HCT116 (cell line): ENCODE measurements at regions not wholly inside any gene's neighbourhood (a gene's known extent, or its start where the extent isn't known, plus 50 kb on each side); places are given as distances from the start of the nearest gene placed in this dataset.

ENCODE experiments used
- ATAC-seq: fragments of 200-7000 bp; cut with Tn5 transposase; 2 replicates; pipeline ENCODE4 v1.9.1; 2020; ENCODE audit warnings: mild to moderate bottlenecking, moderate library complexity
- BruUV-seq: library from RNA; stranded (reverse); fragments of 400-500 nt; replicated peaks from 2 replicates; lab custom pipeline; 2021; lab: Mats Ljungman, UMichigan
- CTCF ChIA-PET: fragments of 300-600 bp; sonication (Branson Sonifier 250); formaldehyde crosslinking; loops from one replicate; lab custom pipeline; 2021; ENCODE audit warnings: antibody characterized with exemption; lab: Charles Lee
- POLR2A ChIA-PET: fragments of 300-600, 350-600 bp; sonication (Branson Sonifier 250); formaldehyde crosslinking; loops from one replicate; lab custom pipeline; 2021; ENCODE audit warnings: antibody characterized with exemption; lab: Charles Lee
- RAD21 ChIA-PET, 2 experiments: fragments of 300-600 bp; sonication (Branson Sonifier 250); formaldehyde crosslinking; loops; one replicate each; lab custom pipeline; 2023; ENCODE audit warnings: low total read pairs in 2 of 2; ENCODE audit not compliant: uncharacterized antibody in 2 of 2, unreplicated experiment in 2 of 2, low non-redundant PET in 1 of 2; lab: Charles Lee
- DNase-seq: peaks from one replicate; pipeline ENCODE4 v3.0.0-alpha.2; 2010; ENCODE audit warnings: low read depth, low spot score
- H2AFZ ChIP-seq: fragments of 200-600 bp; shearing (Covaris generic), sonication (generic); 2 replicates; pipeline ENCODE4 v1.6.1; 2017; ENCODE audit warnings: low read depth, mixed run types, mixed read lengths, antibody characterized with exemption, low read length; ENCODE audit not compliant: poor library complexity, severe bottlenecking
- H3K27ac ChIP-seq: 2 replicates; pipeline ENCODE4 v1.5.1; 2012; ENCODE audit warnings: low read depth, low read length
- H3K27me3 ChIP-seq: fragments of 200-600 bp; sonication (generic); 2 replicates; pipeline ENCODE4 v1.6.1; 2016; ENCODE audit warnings: mixed run types, low read length, mixed read lengths; ENCODE audit not compliant: insufficient read depth
- H3K36me3 ChIP-seq, 2 experiments: fragments of 200-500 bp in 1 of 2; fragments of 200-600 bp in 1 of 2; sonication (Bioruptor generic) in 1 of 2; sonication (generic) in 1 of 2; 2 replicates each; pipeline versions ENCODE4 v1.5.1 to v1.6.1; 2014 to 2016; ENCODE audit warnings: low read length in 2 of 2, inconsistent platforms in 1 of 2, mixed read lengths in 1 of 2, mixed run types in 1 of 2; ENCODE audit not compliant: insufficient read depth in 2 of 2, control insufficient read depth in 1 of 2
- H3K4me1 ChIP-seq, 2 experiments: fragments of 200-600 bp in 1 of 2; sonication (generic) in 1 of 2; 2 replicates each; pipeline versions ENCODE4 v1.5.1 to v1.6.1; 2012 to 2017; ENCODE audit warnings: low read length in 2 of 2, inconsistent platforms in 1 of 2, mild to moderate bottlenecking in 1 of 2, mixed read lengths in 1 of 2, mixed run types in 1 of 2, moderate library complexity in 1 of 2; ENCODE audit not compliant: insufficient read depth in 2 of 2, control insufficient read depth in 1 of 2
- H3K4me2 ChIP-seq: fragments of 200-600 bp; sonication (generic); 2 replicates; pipeline ENCODE4 v1.6.1; 2017; ENCODE audit warnings: mixed run types, low read length, mixed read lengths
- H3K4me3 ChIP-seq, 2 experiments: fragments of 200-600 bp in 1 of 2; sonication (generic) in 1 of 2; replicated peaks in 1 of 2; 2 replicates each; pipeline ENCODE4 v1.5.1; 2011 to 2016; ENCODE audit warnings: low read length in 2 of 2, control low read depth in 1 of 2, low read depth in 1 of 2, mild to moderate bottlenecking in 1 of 2, mixed read lengths in 1 of 2, mixed run types in 1 of 2
- H3K79me2 ChIP-seq: fragments of 200-600 bp; sonication (generic); 2 replicates; pipeline ENCODE4 v1.6.1; 2017; ENCODE audit warnings: mild to moderate bottlenecking, mixed run types, low read length, moderate library complexity, mixed read lengths; ENCODE audit not compliant: insufficient read depth
- H3K9ac ChIP-seq: fragments of 200-600 bp; sonication (generic); 2 replicates; pipeline ENCODE4 v1.6.1; 2016; ENCODE audit warnings: low read length, mixed read lengths
- H3K9me2 ChIP-seq: fragments of 200-600 bp; sonication (generic), shearing (Covaris generic); 2 replicates; pipeline ENCODE4 v1.6.1; 2017; ENCODE audit warnings: mixed run types, mild to moderate bottlenecking, moderate library complexity; ENCODE audit not compliant: insufficient read depth
- H3K9me3 ChIP-seq, 2 experiments: fragments of 200-500 bp in 1 of 2; fragments of 200-600 bp in 1 of 2; sonication (Bioruptor generic) in 1 of 2; sonication (generic) in 1 of 2; 2 replicates each; pipeline ENCODE4 v1.6.1; 2014 to 2017; ENCODE audit warnings: low read length in 2 of 2, mixed read lengths in 2 of 2, inconsistent platforms in 1 of 2, low read depth in 1 of 2, mild to moderate bottlenecking in 1 of 2, mixed run types in 1 of 2, moderate library complexity in 1 of 2; ENCODE audit not compliant: control insufficient read depth in 1 of 2, insufficient read depth in 1 of 2
- H4K20me1 ChIP-seq: fragments of 200-600 bp; sonication (generic), shearing (Covaris generic); 2 replicates; pipeline ENCODE4 v1.6.1; 2017; ENCODE audit warnings: mixed run types, mild to moderate bottlenecking, moderate library complexity; ENCODE audit not compliant: insufficient read depth
- CBX3 ChIP-seq: IDR thresholded peaks from 2 replicates; pipeline ENCODE4 v1.6.1; 2012; ENCODE audit warnings: low read depth
- CEBPB ChIP-seq: IDR thresholded peaks from 2 replicates; pipeline ENCODE4 v1.6.1; 2012; ENCODE audit warnings: low read depth
- ELF1 ChIP-seq: IDR thresholded peaks from 2 replicates; pipeline ENCODE4 v1.6.1; 2012; ENCODE audit warnings: low read depth, borderline replicate concordance
- POLR2AphosphoS5 ChIP-seq: IDR thresholded peaks from 2 replicates; pipeline ENCODE4 v1.6.1; 2011; ENCODE audit warnings: mild to moderate bottlenecking, low read depth, low read length, moderate library complexity
- SIN3A ChIP-seq: IDR thresholded peaks from 2 replicates; pipeline ENCODE4 v1.6.1; 2012; ENCODE audit warnings: low read depth
- TCF7L2 ChIP-seq: IDR thresholded peaks from 2 replicates; pipeline ENCODE4 v1.7.0; 2011; ENCODE audit warnings: borderline replicate concordance, inconsistent platforms; ENCODE audit not compliant: insufficient read depth, insufficient read length; ENCODE audit errors: extremely low read depth
- ZFX ChIP-seq: fragments of 450-650 bp; IDR thresholded peaks from 2 replicates; pipeline ENCODE4 v1.6.1; 2017
- ZNF274 ChIP-seq: fragments of 200-500 bp; sonication (Bioruptor generic); IDR thresholded peaks from 2 replicates; pipeline ENCODE4 v1.6.1; 2014; ENCODE audit warnings: mild to moderate bottlenecking, low read depth, low read length, inconsistent platforms
- intact Hi-C: fragments of 100-400 bp; cut with micrococcal nuclease; formaldehyde crosslinking; loops from 2 replicates; pipeline ENCODE4 v1.10.0; 2022
- TF ChIP-seq, protein P1 (sequence below): IDR thresholded peaks from 2 replicates; pipeline ENCODE4 v1.6.1; 2012
- TF ChIP-seq, protein P2 (sequence below): IDR thresholded peaks from 2 replicates; pipeline ENCODE4 v1.6.1; 2012
- TF ChIP-seq, protein P3 (sequence below): IDR thresholded peaks from 2 replicates; pipeline ENCODE4 v1.6.1; 2012; ENCODE audit warnings: low read depth

DNA sequence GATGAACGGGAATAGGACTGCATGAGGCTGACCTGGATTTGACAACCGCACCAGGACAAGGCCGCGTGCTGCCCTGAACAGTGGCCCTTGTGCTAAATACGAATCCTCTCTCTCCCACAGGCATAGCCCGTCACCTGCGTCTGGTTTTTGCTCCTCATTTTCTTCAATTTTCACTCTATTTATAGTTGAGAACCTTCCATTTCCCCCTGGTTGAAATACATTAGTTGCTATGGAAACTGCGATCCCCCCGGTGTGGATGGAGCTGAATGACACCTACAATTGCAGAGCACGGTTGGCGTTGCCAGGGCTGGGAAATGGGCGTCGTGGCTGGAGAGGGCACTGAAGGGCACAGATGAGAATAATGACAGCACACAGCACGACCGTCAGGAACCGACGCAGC is 158.6 kb upstream of the PITRM1 start:
- Histone ChIP-seq H3K27ac (no peak overlapping the region), H3K36me3 (no peaks in the 10 kb centered on the region), H3K9ac (no peak overlapping the region), H3K9me2 (no peaks in the 10 kb centered on the region), H2AFZ (no peak overlapping the region), H3K4me3 (no peak overlapping the region), H3K27me3 (no peaks in the 10 kb centered on the region), H4K20me1 (no peaks in the 10 kb centered on the region), H3K4me2 (no peak overlapping the region), H3K79me2 (no peaks in the 10 kb centered on the region), H3K9me3 (no peaks in the 10 kb centered on the region), H3K4me1 (no peaks in the 10 kb centered on the region)
- CTCF ChIA-PET: no interaction called here
- BruUV-seq: no TSS peak
- ATAC-seq (no peak), DNase-seq (no peak)
- RAD21 ChIA-PET: no interaction called here
- POLR2A ChIA-PET: no interaction called here
- intact Hi-C loops: no loop called here
- TF ChIP-seq CEBPB: no peak
- TF ChIP-seq, protein P1, sequence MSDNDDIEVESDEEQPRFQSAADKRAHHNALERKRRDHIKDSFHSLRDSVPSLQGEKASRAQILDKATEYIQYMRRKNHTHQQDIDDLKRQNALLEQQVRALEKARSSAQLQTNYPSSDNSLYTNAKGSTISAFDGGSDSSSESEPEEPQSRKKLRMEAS: no peak
- TF ChIP-seq, protein P2, sequence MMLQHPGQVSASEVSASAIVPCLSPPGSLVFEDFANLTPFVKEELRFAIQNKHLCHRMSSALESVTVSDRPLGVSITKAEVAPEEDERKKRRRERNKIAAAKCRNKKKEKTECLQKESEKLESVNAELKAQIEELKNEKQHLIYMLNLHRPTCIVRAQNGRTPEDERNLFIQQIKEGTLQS: no peak
- no peak for TF ChIP-seq POLR2AphosphoS5
- TF ChIP-seq ZNF274: no peak
- no peak for TF ChIP-seq CBX3
- TF ChIP-seq TCF7L2: no peak
- TF ChIP-seq ELF1: no peak
- TF ChIP-seq SIN3A: no peak
- TF ChIP-seq, protein P3, sequence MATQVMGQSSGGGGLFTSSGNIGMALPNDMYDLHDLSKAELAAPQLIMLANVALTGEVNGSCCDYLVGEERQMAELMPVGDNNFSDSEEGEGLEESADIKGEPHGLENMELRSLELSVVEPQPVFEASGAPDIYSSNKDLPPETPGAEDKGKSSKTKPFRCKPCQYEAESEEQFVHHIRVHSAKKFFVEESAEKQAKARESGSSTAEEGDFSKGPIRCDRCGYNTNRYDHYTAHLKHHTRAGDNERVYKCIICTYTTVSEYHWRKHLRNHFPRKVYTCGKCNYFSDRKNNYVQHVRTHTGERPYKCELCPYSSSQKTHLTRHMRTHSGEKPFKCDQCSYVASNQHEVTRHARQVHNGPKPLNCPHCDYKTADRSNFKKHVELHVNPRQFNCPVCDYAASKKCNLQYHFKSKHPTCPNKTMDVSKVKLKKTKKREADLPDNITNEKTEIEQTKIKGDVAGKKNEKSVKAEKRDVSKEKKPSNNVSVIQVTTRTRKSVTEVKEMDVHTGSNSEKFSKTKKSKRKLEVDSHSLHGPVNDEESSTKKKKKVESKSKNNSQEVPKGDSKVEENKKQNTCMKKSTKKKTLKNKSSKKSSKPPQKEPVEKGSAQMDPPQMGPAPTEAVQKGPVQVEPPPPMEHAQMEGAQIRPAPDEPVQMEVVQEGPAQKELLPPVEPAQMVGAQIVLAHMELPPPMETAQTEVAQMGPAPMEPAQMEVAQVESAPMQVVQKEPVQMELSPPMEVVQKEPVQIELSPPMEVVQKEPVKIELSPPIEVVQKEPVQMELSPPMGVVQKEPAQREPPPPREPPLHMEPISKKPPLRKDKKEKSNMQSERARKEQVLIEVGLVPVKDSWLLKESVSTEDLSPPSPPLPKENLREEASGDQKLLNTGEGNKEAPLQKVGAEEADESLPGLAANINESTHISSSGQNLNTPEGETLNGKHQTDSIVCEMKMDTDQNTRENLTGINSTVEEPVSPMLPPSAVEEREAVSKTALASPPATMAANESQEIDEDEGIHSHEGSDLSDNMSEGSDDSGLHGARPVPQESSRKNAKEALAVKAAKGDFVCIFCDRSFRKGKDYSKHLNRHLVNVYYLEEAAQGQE: no peak
- TF ChIP-seq ZFX: no peak
